Brain microvascular endothelial cell (primary cell): ENCODE measurements at regions not wholly inside any gene's neighbourhood (a gene's known extent, or its start where the extent isn't known, plus 50 kb on each side); places are given as distances from the start of the nearest gene placed in this dataset.

ENCODE experiments used
- DNase-seq: peaks from one replicate; pipeline ENCODE4 v3.0.0-alpha.2; 2020
- H3K27ac ChIP-seq: fragments of 250-450 bp; sonication (Bioruptor Pico); 2 replicates; pipeline ENCODE4 v1.5.1; 2020; ENCODE audit warnings: mild to moderate bottlenecking, moderate library complexity
- H3K27me3 ChIP-seq: fragments of 250-450 bp; sonication (Bioruptor Pico); replicated peaks from 2 replicates; pipeline ENCODE4 v1.5.1; 2020; ENCODE audit warnings: mild to moderate bottlenecking
- H3K36me3 ChIP-seq: fragments of 250-450 bp; sonication (Bioruptor Pico); replicated peaks from 2 replicates; pipeline ENCODE4 v1.5.1; 2020; ENCODE audit warnings: mild to moderate bottlenecking
- H3K4me3 ChIP-seq: 2 replicates; pipeline ENCODE4 v1.5.1; 2011; ENCODE audit warnings: low read depth, mild to moderate bottlenecking, control low read depth, low read length, moderate library complexity
- CTCF ChIP-seq: IDR thresholded peaks from 2 replicates; pipeline ENCODE4 v1.5.1; 2011; ENCODE audit warnings: low read depth, mild to moderate bottlenecking, moderate library complexity, low read length, control low read depth, inconsistent platforms; ENCODE audit errors: missing control alignments
- in situ Hi-C: cut with HindIII; loops from 2 replicates; pipeline ENCODE4 v1.10.0; 2017; ENCODE audit warnings: low sequenced_read_pairs, low pct_ligation_motif_present

- no peak overlapping the region for H3K27ac ChIP-seq
- in situ Hi-C loops, result no loop called here
- H3K27me3 ChIP-seq, result no peaks in the 10 kb centered on the region
- no peak overlapping the region for H3K4me3 ChIP-seq
- DNase-seq, result no peak
- no peak for TF ChIP-seq CTCF
- no peaks in the 10 kb centered on the region for H3K36me3 ChIP-seq
Observed at GRCh38 chr13:85379433-85379832, 419.8 kb downstream of the SLITRK6 start.

GRCh38 chr13:85377783-85378182 is 421.4 kb downstream of the SLITRK6 start:
- Histone ChIP-seq H3K27ac (no peak overlapping the region), H3K36me3 (no peaks in the 10 kb centered on the region), H3K4me3 (no peak overlapping the region), H3K27me3 (no peaks in the 10 kb centered on the region)
- in situ Hi-C loops, result no loop called here
- TF ChIP-seq CTCF, result no peak
- DNase-seq, result no peak

DNA sequence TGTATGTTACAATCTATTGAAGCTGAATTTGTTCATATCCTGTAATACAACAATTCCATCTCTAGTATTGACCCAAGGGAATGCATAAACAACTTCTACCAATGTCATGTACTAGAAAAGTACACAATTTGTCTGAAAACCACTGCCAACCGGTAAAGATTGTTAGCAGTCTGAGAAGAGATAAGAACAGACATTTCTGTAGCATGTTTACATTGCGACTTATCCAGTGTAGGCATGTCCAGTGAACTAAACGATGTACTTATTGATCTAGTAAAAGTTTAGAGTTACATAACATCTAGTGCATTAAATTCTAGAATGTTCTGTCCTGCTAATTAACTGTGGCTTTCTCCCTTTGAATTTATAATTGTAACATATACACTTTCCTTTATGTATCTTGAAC is 425.9 kb downstream of the SLITRK6 start:
- Histone ChIP-seq H3K4me3 (no peak overlapping the region), H3K27ac (no peak overlapping the region), H3K36me3 (no peaks in the 10 kb centered on the region), H3K27me3 (no peaks in the 10 kb centered on the region)
- in situ Hi-C loops, result no loop called here
- no peak for DNase-seq
- no peak for TF ChIP-seq CTCF

DNA sequence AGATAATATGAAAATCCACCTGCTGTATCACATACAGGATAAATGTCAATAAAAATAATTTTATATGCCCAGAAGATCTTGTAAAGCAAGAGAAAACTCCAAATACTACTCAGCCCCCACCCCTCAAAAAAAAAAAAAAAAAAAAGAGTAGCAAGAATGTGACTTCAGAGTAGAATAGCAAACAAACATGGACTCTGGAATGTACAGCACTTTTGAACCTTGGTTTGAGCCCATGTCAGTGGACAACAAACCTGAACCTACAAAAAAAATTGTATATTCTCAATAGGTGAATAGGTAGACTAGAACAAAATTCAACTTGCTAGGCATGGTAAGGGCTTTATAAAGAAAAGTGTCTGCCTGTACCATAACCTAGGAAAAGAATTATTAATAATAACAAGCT is 428.0 kb downstream of the SLITRK6 start:
- H3K4me3 ChIP-seq, result no peak overlapping the region
- no peak for TF ChIP-seq CTCF
- in situ Hi-C loops, result no loop called here

DNA sequence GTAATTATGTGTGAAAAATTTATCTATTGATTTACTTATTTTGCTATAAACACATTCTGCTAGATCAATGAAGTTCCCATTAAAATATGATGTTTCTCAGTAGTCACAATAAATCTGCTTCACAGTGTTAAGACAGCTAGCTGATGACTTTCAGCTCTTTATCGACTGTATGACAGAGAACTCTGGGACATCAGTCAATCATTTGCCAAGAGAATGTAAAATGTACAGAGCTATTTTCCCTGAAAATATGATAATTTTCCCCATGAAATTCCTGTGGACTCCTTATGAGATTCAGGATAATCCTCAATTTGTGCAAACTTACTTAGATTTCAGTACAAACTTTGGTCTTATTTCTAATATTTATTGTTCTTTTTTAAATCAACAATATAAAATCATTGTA is 430.5 kb downstream of the SLITRK6 start:
- in situ Hi-C loops, result no loop called here
- H3K27me3 ChIP-seq, result no peaks in the 10 kb centered on the region

More for the DNA sequence above, 428.0 kb downstream of the SLITRK6 start:
- Histone ChIP-seq H3K27ac (no peak overlapping the region), H3K27me3 (no peaks in the 10 kb centered on the region), H3K36me3 (no peaks in the 10 kb centered on the region)
- no peak for DNase-seq

More for the DNA sequence above, 430.5 kb downstream of the SLITRK6 start:
- H3K4me3 ChIP-seq, result no peak overlapping the region
- H3K36me3 ChIP-seq, result no peaks in the 10 kb centered on the region
- no peak for DNase-seq
- no peak for TF ChIP-seq CTCF
- no peak overlapping the region for H3K27ac ChIP-seq
